D721Med (cell line): ENCODE measurements at regions not wholly inside any gene's neighbourhood (a gene's known extent, or its start where the extent isn't known, plus 50 kb on each side); places are given as distances from the start of the nearest gene placed in this dataset.

Experiments used
- DNase-seq: peaks from one replicate; pipeline ENCODE4 v3.0.0; 2011; ENCODE audit warnings: low spot score; ENCODE audit not compliant: insufficient read length
- FAIRE-seq: peaks from 2 replicates; lab custom pipeline; 2011; peaks lifted over from hg19 to GRCh38; lab: Jason Lieb, UNC
- CTCF ChIP-seq: IDR thresholded peaks from 2 replicates; pipeline ENCODE4 v1.5.1; 2012; ENCODE audit warnings: mild to moderate bottlenecking, control low read depth; ENCODE audit not compliant: insufficient read depth; ENCODE audit errors: missing control alignments

GRCh38 chr2:16122556-16122955, 182.2 kb downstream of the MYCN start:
- FAIRE-seq = no peak
- DNase-seq = no peak
- TF ChIP-seq CTCF = no peak

- DNase-seq = no peak
- no peak for FAIRE-seq
- TF ChIP-seq CTCF = no peak
Measured at GRCh38 chr2:16121986-16122390, 181.6 kb downstream of the MYCN start.

- DNase-seq (no peak), FAIRE-seq (no peak)
- no peak for TF ChIP-seq CTCF
Measured at GRCh38 chr2:16121231-16121985, 181.1 kb downstream of the MYCN start.

GRCh38 chr2:16120591-16121180, 180.3 kb downstream of the MYCN start:
- FAIRE-seq = no peak
- TF ChIP-seq CTCF = no peak
- DNase-seq = no peak

- no peak for FAIRE-seq
- no peak for DNase-seq
- TF ChIP-seq CTCF = no peak
Measured at GRCh38 chr2:16119741-16120140, 179.4 kb downstream of the MYCN start.

- DNase-seq (no peak), FAIRE-seq (no peak)
- TF ChIP-seq CTCF = no peak
Measured at GRCh38 chr2:16118611-16119590, 178.6 kb downstream of the MYCN start.
